ENCODE measurements at regions not wholly inside any gene's neighbourhood (a gene's known extent, or its start where the extent isn't known, plus 50 kb on each side); places are given as distances from the start of the nearest gene placed in this dataset.

DNA sequence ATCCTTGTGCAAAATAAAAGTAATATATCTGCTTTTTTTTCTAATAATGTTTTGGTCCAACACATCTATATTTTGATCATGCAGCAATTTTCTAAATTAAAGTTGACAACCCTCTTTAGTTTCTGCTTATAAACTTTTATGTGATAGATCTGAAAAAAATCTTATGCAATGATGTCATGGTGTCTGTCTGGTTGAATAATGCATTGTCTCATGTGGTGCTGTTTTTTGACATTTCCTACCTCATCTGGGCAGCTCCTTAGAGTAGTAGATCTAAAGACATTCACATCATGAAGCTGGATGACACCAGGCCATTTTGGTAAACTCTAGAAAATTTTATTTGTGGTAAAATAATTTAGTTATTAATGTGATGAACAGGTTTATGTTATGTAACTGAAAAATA lies 106.8 kb upstream of the FN1 start:
- TF ChIP-seq HMGXB4 (CRISPR knock-in tag; IDR thresholded peaks at IDR 0.05) = no peak
- TF ChIP-seq, protein P1, sequence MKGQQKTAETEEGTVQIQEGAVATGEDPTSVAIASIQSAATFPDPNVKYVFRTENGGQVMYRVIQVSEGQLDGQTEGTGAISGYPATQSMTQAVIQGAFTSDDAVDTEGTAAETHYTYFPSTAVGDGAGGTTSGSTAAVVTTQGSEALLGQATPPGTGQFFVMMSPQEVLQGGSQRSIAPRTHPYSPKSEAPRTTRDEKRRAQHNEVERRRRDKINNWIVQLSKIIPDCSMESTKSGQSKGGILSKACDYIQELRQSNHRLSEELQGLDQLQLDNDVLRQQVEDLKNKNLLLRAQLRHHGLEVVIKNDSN (CRISPR knock-in tag; IDR thresholded peaks at IDR 0.05) = no peak
- TF ChIP-seq, protein P2, sequence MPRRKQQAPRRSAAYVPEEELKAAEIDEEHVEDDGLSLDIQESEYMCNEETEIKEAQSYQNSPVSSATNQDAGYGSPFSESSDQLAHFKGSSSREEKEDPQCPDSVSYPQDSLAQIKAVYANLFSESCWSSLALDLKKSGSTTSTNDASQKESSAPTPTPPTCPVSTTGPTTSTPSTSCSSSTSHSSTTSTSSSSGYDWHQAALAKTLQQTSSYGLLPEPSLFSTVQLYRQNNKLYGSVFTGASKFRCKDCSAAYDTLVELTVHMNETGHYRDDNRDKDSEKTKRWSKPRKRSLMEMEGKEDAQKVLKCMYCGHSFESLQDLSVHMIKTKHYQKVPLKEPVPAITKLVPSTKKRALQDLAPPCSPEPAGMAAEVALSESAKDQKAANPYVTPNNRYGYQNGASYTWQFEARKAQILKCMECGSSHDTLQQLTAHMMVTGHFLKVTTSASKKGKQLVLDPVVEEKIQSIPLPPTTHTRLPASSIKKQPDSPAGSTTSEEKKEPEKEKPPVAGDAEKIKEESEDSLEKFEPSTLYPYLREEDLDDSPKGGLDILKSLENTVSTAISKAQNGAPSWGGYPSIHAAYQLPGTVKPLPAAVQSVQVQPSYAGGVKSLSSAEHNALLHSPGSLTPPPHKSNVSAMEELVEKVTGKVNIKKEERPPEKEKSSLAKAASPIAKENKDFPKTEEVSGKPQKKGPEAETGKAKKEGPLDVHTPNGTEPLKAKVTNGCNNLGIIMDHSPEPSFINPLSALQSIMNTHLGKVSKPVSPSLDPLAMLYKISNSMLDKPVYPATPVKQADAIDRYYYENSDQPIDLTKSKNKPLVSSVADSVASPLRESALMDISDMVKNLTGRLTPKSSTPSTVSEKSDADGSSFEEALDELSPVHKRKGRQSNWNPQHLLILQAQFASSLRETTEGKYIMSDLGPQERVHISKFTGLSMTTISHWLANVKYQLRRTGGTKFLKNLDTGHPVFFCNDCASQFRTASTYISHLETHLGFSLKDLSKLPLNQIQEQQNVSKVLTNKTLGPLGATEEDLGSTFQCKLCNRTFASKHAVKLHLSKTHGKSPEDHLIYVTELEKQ (CRISPR knock-in tag; IDR thresholded peaks at IDR 0.05) = no peak
- TF ChIP-seq ARHGAP35 (IDR thresholded peaks at IDR 0.05; ENCODE audit: partially characterized antibody) = no peak
- no peak for TF ChIP-seq TAF1 (IDR thresholded peaks at IDR 0.05; ENCODE audit: control insufficient read depth, extremely low read depth, insufficient read depth, low read length, severe bottlenecking)
- no peak for TF ChIP-seq STAT5B (CRISPR knock-in tag; IDR thresholded peaks at IDR 0.05)
- no peak for TF ChIP-seq EZH2 (IDR thresholded peaks at IDR 0.05; ENCODE audit: borderline replicate concordance, low read depth, low read length)
- TF ChIP-seq BACH1 (tag; IDR thresholded peaks at IDR 0.05) = no peak
- no peak for TF ChIP-seq ZNF830 (CRISPR knock-in tag; IDR thresholded peaks at IDR 0.05)
- TF ChIP-seq SP2 (IDR thresholded peaks at IDR 0.05; ENCODE audit: extremely low read depth, low read depth, low read length, poor library complexity, severe bottlenecking) = no peak
- TF ChIP-seq ZBTB8A (IDR thresholded peaks at IDR 0.05; ENCODE audit: partially characterized antibody) = no peak
- no peak for TF ChIP-seq KDM5B (IDR thresholded peaks at IDR 0.05; ENCODE audit: insufficient replicate concordance, low read depth, low read length)
